Lower leg skin (tissue), 3 donors: ENCODE measurements at regions not wholly inside any gene's neighbourhood (a gene's known extent, or its start where the extent isn't known, plus 50 kb on each side); places are given as distances from the start of the nearest gene placed in this dataset.

Experiments
- POLR2A ChIP-seq, 2 donors: fragments of 450-650 bp; IDR thresholded peaks; one replicate each; pipeline ENCODE4 v1.6.1; 2016 to 2017; ENCODE audit warnings: antibody characterized with exemption in 2 of 2, mild to moderate bottlenecking in 1 of 2, moderate library complexity in 1 of 2
- TF ChIP-seq, protein P1 (sequence below), 3 donors: fragments of 450-650 bp; IDR thresholded peaks; one replicate each; pipeline ENCODE4 v1.5.1; 2016; ENCODE audit warnings: antibody characterized with exemption in 3 of 3, mild to moderate bottlenecking in 3 of 3, moderate library complexity in 2 of 3

GRCh38 chr12:25725470-25725869 is 172.4 kb upstream of the LMNTD1 start:
- TF ChIP-seq, protein P1, sequence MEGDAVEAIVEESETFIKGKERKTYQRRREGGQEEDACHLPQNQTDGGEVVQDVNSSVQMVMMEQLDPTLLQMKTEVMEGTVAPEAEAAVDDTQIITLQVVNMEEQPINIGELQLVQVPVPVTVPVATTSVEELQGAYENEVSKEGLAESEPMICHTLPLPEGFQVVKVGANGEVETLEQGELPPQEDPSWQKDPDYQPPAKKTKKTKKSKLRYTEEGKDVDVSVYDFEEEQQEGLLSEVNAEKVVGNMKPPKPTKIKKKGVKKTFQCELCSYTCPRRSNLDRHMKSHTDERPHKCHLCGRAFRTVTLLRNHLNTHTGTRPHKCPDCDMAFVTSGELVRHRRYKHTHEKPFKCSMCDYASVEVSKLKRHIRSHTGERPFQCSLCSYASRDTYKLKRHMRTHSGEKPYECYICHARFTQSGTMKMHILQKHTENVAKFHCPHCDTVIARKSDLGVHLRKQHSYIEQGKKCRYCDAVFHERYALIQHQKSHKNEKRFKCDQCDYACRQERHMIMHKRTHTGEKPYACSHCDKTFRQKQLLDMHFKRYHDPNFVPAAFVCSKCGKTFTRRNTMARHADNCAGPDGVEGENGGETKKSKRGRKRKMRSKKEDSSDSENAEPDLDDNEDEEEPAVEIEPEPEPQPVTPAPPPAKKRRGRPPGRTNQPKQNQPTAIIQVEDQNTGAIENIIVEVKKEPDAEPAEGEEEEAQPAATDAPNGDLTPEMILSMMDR (IDR thresholded peaks at IDR 0.05): no peak
- TF ChIP-seq POLR2A (IDR thresholded peaks at IDR 0.05): no peak
